OCI-LY1 (cell line): ENCODE measurements at regions not wholly inside any gene's neighbourhood (a gene's known extent, or its start where the extent isn't known, plus 50 kb on each side); places are given as distances from the start of the nearest gene placed in this dataset.

ENCODE experiments used
- H2AFZ ChIP-seq: fragments of 200-600 bp; sonication (generic), shearing (Covaris generic); 2 replicates; pipeline ENCODE4 v1.6.0; 2014; ENCODE audit warnings: antibody characterized with exemption, mild to moderate bottlenecking, low read length
- H3F3A ChIP-seq: fragments of 200-600 bp; sonication (generic), shearing (Covaris generic); 2 replicates; pipeline ENCODE4 v1.6.0; 2014; ENCODE audit warnings: mild to moderate bottlenecking, antibody characterized with exemption, low read length, moderate library complexity; ENCODE audit not compliant: insufficient read depth
- H3K27ac ChIP-seq: fragments of 200-600 bp; sonication (generic); 2 replicates; pipeline ENCODE4 v1.5.1; 2014; ENCODE audit warnings: low read length, mixed run types, mild to moderate bottlenecking, low read depth; ENCODE audit not compliant: poor library complexity, severe bottlenecking
- H3K27me3 ChIP-seq: fragments of 200-600 bp; sonication (generic); 2 replicates; pipeline ENCODE4 v1.6.0; 2014; ENCODE audit warnings: antibody characterized with exemption, mild to moderate bottlenecking, low read length, moderate library complexity; ENCODE audit not compliant: insufficient read depth
- H3K36me3 ChIP-seq: fragments of 200-600 bp; sonication (generic); 2 replicates; pipeline ENCODE4 v1.6.1; 2014; ENCODE audit warnings: mild to moderate bottlenecking, antibody characterized with exemption, low read length, moderate library complexity, mixed read lengths; ENCODE audit not compliant: insufficient read depth
- H3K4me1 ChIP-seq: fragments of 200-600 bp; sonication (generic); 2 replicates; pipeline ENCODE4 v1.5.1; 2014; ENCODE audit warnings: mild to moderate bottlenecking, low read length, moderate library complexity; ENCODE audit not compliant: insufficient read depth, severe bottlenecking
- H3K4me2 ChIP-seq: fragments of 200-600 bp; sonication (generic), shearing (Covaris generic); 2 replicates; pipeline ENCODE4 v1.6.1; 2014; ENCODE audit warnings: low read length
- H3K4me3 ChIP-seq: fragments of 200-600 bp; sonication (generic); 2 replicates; pipeline ENCODE4 v1.5.1; 2014; ENCODE audit warnings: low read length, low read depth, mild to moderate bottlenecking, mixed read lengths; ENCODE audit not compliant: poor library complexity, severe bottlenecking
- H3K79me2 ChIP-seq: fragments of 200-600 bp; shearing (Covaris generic); 2 replicates; pipeline ENCODE4 v1.6.1; 2016; ENCODE audit warnings: mixed run types, low read length, mixed read lengths; ENCODE audit not compliant: insufficient read depth
- H3K9ac ChIP-seq: fragments of 200-600 bp; sonication (generic), shearing (Covaris generic); 2 replicates; pipeline ENCODE4 v1.6.1; 2014; ENCODE audit warnings: mild to moderate bottlenecking, low read length, mixed read lengths
- H3K9me2 ChIP-seq: fragments of 200-600 bp; sonication (generic), shearing (Covaris generic); 2 replicates; pipeline ENCODE4 v1.6.1; 2014; ENCODE audit warnings: low read depth, mild to moderate bottlenecking, low read length, mixed read lengths
- H3K9me3 ChIP-seq: fragments of 200-600 bp; shearing (Covaris generic); 2 replicates; pipeline ENCODE4 v1.6.1; 2014; ENCODE audit warnings: low read length, mixed read lengths
- H4K20me1 ChIP-seq: fragments of 200-600 bp; sonication (generic), shearing (Covaris generic); 2 replicates; pipeline ENCODE4 v1.6.0; 2016; ENCODE audit warnings: mild to moderate bottlenecking, low read length; ENCODE audit not compliant: insufficient read depth
- CTCF ChIP-seq: fragments of 200-600 bp; sonication (generic), shearing (Covaris generic); IDR thresholded peaks from 2 replicates; pipeline ENCODE4 v1.5.1; 2017; ENCODE audit warnings: mild to moderate bottlenecking, antibody characterized with exemption, low read length, moderate library complexity, mixed read lengths
- EZH2 ChIP-seq: fragments of 200-600 bp; sonication (generic), shearing (Covaris generic); IDR thresholded peaks from 2 replicates; pipeline ENCODE4 v1.8.0; 2017; ENCODE audit warnings: borderline replicate concordance, mixed run types, mild to moderate bottlenecking, antibody characterized with exemption, low read length, moderate library complexity, mixed read lengths

GRCh38 chr16:61596655-61597054 lies 439.6 kb downstream of the CDH8 start:
- no peaks in the 10 kb centered on the region for H3K79me2 ChIP-seq
- H3K4me1 ChIP-seq, result no peaks in the 10 kb centered on the region
- no peak overlapping the region for H3K4me3 ChIP-seq
- H3F3A ChIP-seq, result no peaks in the 10 kb centered on the region
- H4K20me1 ChIP-seq, result no peaks in the 10 kb centered on the region
- TF ChIP-seq EZH2, result no peak
- no peak for TF ChIP-seq CTCF
- no peak overlapping the region for H3K27ac ChIP-seq
- H3K36me3 ChIP-seq, result no peaks in the 10 kb centered on the region
- H3K4me2 ChIP-seq, result no peak overlapping the region
- H3K27me3 ChIP-seq, result no peaks in the 10 kb centered on the region
- H3K9me2 ChIP-seq, result no peaks in the 10 kb centered on the region
- H3K9me3 ChIP-seq, result no peaks in the 10 kb centered on the region
- no peak overlapping the region for H2AFZ ChIP-seq
- no peak overlapping the region for H3K9ac ChIP-seq

GRCh38 chr16:61595605-61596004 lies 440.6 kb downstream of the CDH8 start:
- TF ChIP-seq CTCF, result no peak
- no peak for TF ChIP-seq EZH2
- Histone ChIP-seq H3K4me1 (no peaks in the 10 kb centered on the region), H2AFZ (no peak overlapping the region), H3K27me3 (no peaks in the 10 kb centered on the region), H3F3A (no peaks in the 10 kb centered on the region), H3K9me3 (no peaks in the 10 kb centered on the region), H3K9me2 (no peaks in the 10 kb centered on the region), H3K36me3 (no peaks in the 10 kb centered on the region), H4K20me1 (no peaks in the 10 kb centered on the region), H3K79me2 (no peaks in the 10 kb centered on the region), H3K4me3 (no peak overlapping the region), H3K4me2 (no peak overlapping the region), H3K27ac (no peak overlapping the region), H3K9ac (no peak overlapping the region)

- no peak overlapping the region for H3K4me2 ChIP-seq
- H3K4me1 ChIP-seq, result no peaks in the 10 kb centered on the region
These were observed 445.7 kb downstream of the CDH8 start for GRCh38 chr16:61590577-61590976.

More at GRCh38 chr16:61590577-61590976, 445.7 kb downstream of the CDH8 start:
- Histone ChIP-seq H3K9me2 (no peaks in the 10 kb centered on the region), H2AFZ (no peak overlapping the region), H3K27ac (no peak overlapping the region), H3K36me3 (no peaks in the 10 kb centered on the region), H4K20me1 (no peaks in the 10 kb centered on the region), H3K27me3 (no peaks in the 10 kb centered on the region), H3F3A (no peaks in the 10 kb centered on the region), H3K9ac (no peak overlapping the region), H3K79me2 (no peaks in the 10 kb centered on the region), H3K4me3 (no peak overlapping the region), H3K9me3 (no peaks in the 10 kb centered on the region)
- no peak for TF ChIP-seq EZH2
- no peak for TF ChIP-seq CTCF
